WERI-Rb-1 (cell line): ENCODE measurements at regions not wholly inside any gene's neighbourhood (a gene's known extent, or its start where the extent isn't known, plus 50 kb on each side); places are given as distances from the start of the nearest gene placed in this dataset.
A peak's percentile ranks its signal among the peaks of the same experiment; 100 is the strongest.

Experiments
- DNase-seq: peaks from one replicate; pipeline ENCODE4 v3.0.0-alpha.2; 2020
- H3K27ac ChIP-seq: fragments of 250-450 bp; sonication (Bioruptor Pico); 2 replicates; pipeline ENCODE4 v1.5.1; 2020; ENCODE audit warnings: mild to moderate bottlenecking, moderate library complexity
- H3K27me3 ChIP-seq: fragments of 250-450 bp; sonication (Bioruptor Pico); 2 replicates; pipeline ENCODE4 v1.5.1; 2021; ENCODE audit warnings: mild to moderate bottlenecking, low read depth, moderate library complexity; ENCODE audit not compliant: insufficient read depth, severe bottlenecking
- H3K36me3 ChIP-seq: fragments of 250-450 bp; sonication (Bioruptor Pico); 2 replicates; pipeline ENCODE4 v1.5.1; 2020; ENCODE audit warnings: mild to moderate bottlenecking, moderate library complexity
- H3K4me3 ChIP-seq: 2 replicates; pipeline ENCODE4 v1.5.1; 2011; ENCODE audit warnings: low read depth, mild to moderate bottlenecking, control low read depth, low read length
- H3K9me3 ChIP-seq: fragments of 250-450 bp; sonication (Bioruptor Pico); 2 replicates; pipeline ENCODE4 v1.5.1; 2021; ENCODE audit warnings: mild to moderate bottlenecking, moderate library complexity; ENCODE audit not compliant: severe bottlenecking
- TF ChIP-seq, protein P1 (sequence below): IDR thresholded peaks from 2 replicates; pipeline ENCODE4 v1.5.1; 2011; ENCODE audit warnings: low read depth, mild to moderate bottlenecking, control low read depth, inconsistent platforms, low read length

DNA sequence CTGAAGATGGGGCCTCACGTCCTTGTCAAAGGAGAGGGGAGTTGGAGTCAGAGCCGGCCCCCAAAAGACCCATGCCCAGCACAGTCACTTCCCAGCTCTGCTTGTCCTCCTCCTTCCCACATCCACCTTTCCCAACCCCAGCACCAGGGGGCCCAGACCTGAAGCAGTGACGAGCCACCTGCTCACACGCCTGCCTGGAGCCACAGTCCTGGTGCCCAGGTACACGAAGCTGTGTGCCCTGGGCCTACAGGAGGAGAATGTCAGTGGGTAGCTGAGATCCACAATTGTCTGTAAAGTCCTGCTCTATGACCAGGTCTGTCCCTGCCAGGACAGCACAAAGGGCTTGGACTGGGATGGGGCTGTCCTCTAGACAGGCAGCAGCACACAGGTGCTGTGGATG is 126.8 kb upstream of the PZP start:
- H3K27ac ChIP-seq: no peak overlapping the region
- H3K9me3 ChIP-seq: no peaks in the 10 kb centered on the region
- DNase-seq: no peak
- H3K27me3 ChIP-seq: no peaks in the 10 kb centered on the region
- no peaks in the 10 kb centered on the region for H3K36me3 ChIP-seq
- TF ChIP-seq, protein P1, sequence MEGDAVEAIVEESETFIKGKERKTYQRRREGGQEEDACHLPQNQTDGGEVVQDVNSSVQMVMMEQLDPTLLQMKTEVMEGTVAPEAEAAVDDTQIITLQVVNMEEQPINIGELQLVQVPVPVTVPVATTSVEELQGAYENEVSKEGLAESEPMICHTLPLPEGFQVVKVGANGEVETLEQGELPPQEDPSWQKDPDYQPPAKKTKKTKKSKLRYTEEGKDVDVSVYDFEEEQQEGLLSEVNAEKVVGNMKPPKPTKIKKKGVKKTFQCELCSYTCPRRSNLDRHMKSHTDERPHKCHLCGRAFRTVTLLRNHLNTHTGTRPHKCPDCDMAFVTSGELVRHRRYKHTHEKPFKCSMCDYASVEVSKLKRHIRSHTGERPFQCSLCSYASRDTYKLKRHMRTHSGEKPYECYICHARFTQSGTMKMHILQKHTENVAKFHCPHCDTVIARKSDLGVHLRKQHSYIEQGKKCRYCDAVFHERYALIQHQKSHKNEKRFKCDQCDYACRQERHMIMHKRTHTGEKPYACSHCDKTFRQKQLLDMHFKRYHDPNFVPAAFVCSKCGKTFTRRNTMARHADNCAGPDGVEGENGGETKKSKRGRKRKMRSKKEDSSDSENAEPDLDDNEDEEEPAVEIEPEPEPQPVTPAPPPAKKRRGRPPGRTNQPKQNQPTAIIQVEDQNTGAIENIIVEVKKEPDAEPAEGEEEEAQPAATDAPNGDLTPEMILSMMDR: 0 out of 2 replicates have a peak, but pooled peaks have one; percentile 0
- H3K4me3 ChIP-seq: no peak overlapping the region

DNA sequence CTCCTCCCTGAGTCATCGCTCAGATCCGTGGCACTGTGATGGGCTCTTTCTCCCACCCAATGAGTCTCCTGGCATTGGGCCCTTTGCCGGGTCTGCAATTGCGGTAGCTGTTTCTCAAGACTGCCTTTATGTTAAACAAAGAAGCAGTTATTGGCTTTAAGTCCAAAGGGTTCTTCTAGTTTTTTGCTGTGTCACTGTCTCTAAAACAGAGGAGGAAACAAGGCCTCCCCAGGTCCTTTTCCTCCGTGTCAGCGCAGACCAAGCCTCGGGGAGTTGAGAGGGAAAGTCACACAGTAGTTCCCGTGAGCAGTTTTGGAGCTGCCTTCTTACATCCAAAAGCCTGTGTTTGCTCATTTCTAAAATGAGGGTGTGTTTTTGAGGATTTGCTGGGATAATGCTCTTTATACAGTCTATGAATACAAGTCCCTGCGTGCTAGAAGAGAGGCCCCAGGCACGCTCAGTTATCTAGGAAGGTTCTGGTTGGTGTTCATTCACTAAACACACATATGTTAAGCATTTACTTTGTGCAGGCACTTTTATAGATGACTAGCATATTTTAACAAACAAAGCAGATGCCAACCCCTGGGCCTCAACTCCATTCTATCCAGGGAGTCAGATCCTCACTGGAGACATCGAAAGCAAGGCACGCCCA is 126.0 kb upstream of the PZP start:
- no peaks in the 10 kb centered on the region for H3K36me3 ChIP-seq
- H3K27ac ChIP-seq: no peak overlapping the region
- no peaks in the 10 kb centered on the region for H3K9me3 ChIP-seq
- H3K4me3 ChIP-seq: no peak overlapping the region
- no peak for DNase-seq
- TF ChIP-seq, protein P1: no peak
- H3K27me3 ChIP-seq: no peaks in the 10 kb centered on the region

- no peak overlapping the region for H3K27ac ChIP-seq
- no peaks in the 10 kb centered on the region for H3K9me3 ChIP-seq
- TF ChIP-seq, protein P1: no peak
- no peak for DNase-seq
- no peaks in the 10 kb centered on the region for H3K36me3 ChIP-seq
- H3K4me3 ChIP-seq: no peak overlapping the region
- no peaks in the 10 kb centered on the region for H3K27me3 ChIP-seq
These were observed 125.0 kb upstream of the PZP start for GRCh38 chr12:9333161-9333560.

- DNase-seq: no peak
- TF ChIP-seq, protein P1: no peak
- no peaks in the 10 kb centered on the region for H3K27me3 ChIP-seq
- H3K9me3 ChIP-seq: no peaks in the 10 kb centered on the region
- no peak overlapping the region for H3K4me3 ChIP-seq
- H3K36me3 ChIP-seq: no peaks in the 10 kb centered on the region
- no peak overlapping the region for H3K27ac ChIP-seq
These were observed 124.4 kb upstream of the PZP start for GRCh38 chr12:9332564-9332963.

GRCh38 chr12:9331218-9331626 is 123.0 kb upstream of the PZP start:
- H3K4me3 ChIP-seq: no peak overlapping the region
- no peaks in the 10 kb centered on the region for H3K9me3 ChIP-seq
- no peaks in the 10 kb centered on the region for H3K27me3 ChIP-seq
- TF ChIP-seq, protein P1: peak; percentile 92
- DNase-seq: peak; percentile 64
- H3K36me3 ChIP-seq: no peaks in the 10 kb centered on the region
- H3K27ac ChIP-seq: no peak overlapping the region

- H3K4me3 ChIP-seq: no peak overlapping the region
- no peak overlapping the region for H3K27ac ChIP-seq
- H3K36me3 ChIP-seq: no peaks in the 10 kb centered on the region
- H3K27me3 ChIP-seq: no peaks in the 10 kb centered on the region
- no peak for DNase-seq
- H3K9me3 ChIP-seq: no peaks in the 10 kb centered on the region
- TF ChIP-seq, protein P1: no peak
These were observed 120.8 kb upstream of the PZP start for GRCh38 chr12:9329019-9329418.
